H1 (cell line): ENCODE measurements at regions not wholly inside any gene's neighbourhood (a gene's known extent, or its start where the extent isn't known, plus 50 kb on each side); places are given as distances from the start of the nearest gene placed in this dataset.

Experiments used
- CTCF ChIA-PET: fragments of 300-600 bp; sonication (Branson Sonifier 250); formaldehyde crosslinking; loops from one replicate; lab custom pipeline; 2021; ENCODE audit not compliant: partially characterized antibody; lab: Charles Lee
- POLR2A ChIA-PET: fragments of 300-600 bp; sonication (Branson Sonifier 250); formaldehyde crosslinking; loops from one replicate; lab custom pipeline; 2021; ENCODE audit warnings: inconsistent platforms; ENCODE audit not compliant: partially characterized antibody; lab: Charles Lee
- DNase-seq, 2 experiments: peaks; one replicate each; pipeline versions ENCODE4 v3.0.0 to v3.0.0-alpha.2; 2010 to 2022; ENCODE audit warnings: low spot score in 2 of 2, low read depth in 1 of 2, mixed read lengths in 1 of 2
- FAIRE-seq: peaks from 2 replicates; lab custom pipeline; 2011; peaks lifted over from hg19 to GRCh38; lab: Jason Lieb, UNC
- H2AFZ ChIP-seq: 2 replicates; pipeline ENCODE4 v1.8.1; 2012; ENCODE audit warnings: low read length, inconsistent platforms
- H2AK5ac ChIP-seq: 2 replicates; pipeline ENCODE4 v1.6.1; 2013; ENCODE audit warnings: low read depth, low read length
- H2BK120ac ChIP-seq: replicated peaks from 2 replicates; pipeline ENCODE3; 2013; ENCODE audit warnings: low read depth, low read length, inconsistent platforms
- H2BK12ac ChIP-seq: 2 replicates; pipeline ENCODE4 v1.6.1; 2013; ENCODE audit warnings: low read depth, low read length
- H2BK15ac ChIP-seq: 2 replicates; pipeline ENCODE4 v1.6.1; 2013; ENCODE audit warnings: low read length
- H2BK20ac ChIP-seq: 2 replicates; pipeline ENCODE4 v1.6.1; 2013; ENCODE audit warnings: low read length
- H2BK5ac ChIP-seq: 2 replicates; pipeline ENCODE4 v1.6.1; 2013; ENCODE audit warnings: low read depth, low read length
- H3K14ac ChIP-seq: 2 replicates; pipeline ENCODE4 v1.6.1; 2013; ENCODE audit warnings: inconsistent platforms; ENCODE audit not compliant: insufficient read length
- H3K18ac ChIP-seq: 2 replicates; pipeline ENCODE4 v1.6.1; 2013; ENCODE audit warnings: low read length; ENCODE audit errors: extremely low read depth
- H3K23ac ChIP-seq: 2 replicates; pipeline ENCODE4 v1.6.1; 2013; ENCODE audit warnings: inconsistent platforms; ENCODE audit not compliant: insufficient read length
- H3K23me2 ChIP-seq: 2 replicates; pipeline ENCODE4 v1.6.1; 2013; ENCODE audit warnings: low read depth, low read length
- H3K27ac ChIP-seq: 2 replicates; pipeline ENCODE4 v1.6.1; 2011; ENCODE audit warnings: low read depth, low read length, inconsistent platforms
- H3K27me3 ChIP-seq, 4 experiments: replicated peaks in 1 of 4; 1 replicate in 1 of 4; 2 replicates in 3 of 4; pipeline versions ENCODE4 v1.6.1 to v1.8.1; 2011 to 2013; ENCODE audit warnings: low read length in 3 of 4, mild to moderate bottlenecking in 3 of 4, inconsistent platforms in 2 of 4, mixed read lengths in 2 of 4, moderate library complexity in 1 of 4; ENCODE audit not compliant: control insufficient read depth in 3 of 4, insufficient read depth in 3 of 4; ENCODE audit errors: extremely low read depth in 1 of 4
- H3K36me3 ChIP-seq, 4 experiments: 2 replicates each; pipeline versions ENCODE4 v1.6.1 to v1.8.1; 2011 to 2013; ENCODE audit warnings: mild to moderate bottlenecking in 4 of 4, low read length in 3 of 4, moderate library complexity in 2 of 4, control low read depth in 1 of 4, inconsistent platforms in 1 of 4; ENCODE audit not compliant: insufficient read depth in 4 of 4, control insufficient read depth in 2 of 4
- H3K4ac ChIP-seq: replicated peaks from 2 replicates; pipeline ENCODE3; 2013; ENCODE audit warnings: low read length, low read depth, mixed read lengths, inconsistent platforms; ENCODE audit not compliant: insufficient read length
- H3K4me1 ChIP-seq, 4 experiments: replicated peaks in 1 of 4; 1 replicate in 1 of 4; 2 replicates in 3 of 4; pipeline versions ENCODE4 v1.6.1 to v1.8.1; 2011 to 2013; ENCODE audit warnings: low read length in 3 of 4, inconsistent platforms in 2 of 4, mixed read lengths in 1 of 4; ENCODE audit not compliant: insufficient read depth in 4 of 4, control insufficient read depth in 3 of 4
- H3K4me2 ChIP-seq, 2 experiments: 2 replicates each; pipeline versions ENCODE4 v1.6.1 to v1.8.1; 2011 to 2013; ENCODE audit warnings: low read depth in 2 of 2, low read length in 2 of 2, control low read depth in 1 of 2, inconsistent platforms in 1 of 2, mild to moderate bottlenecking in 1 of 2; ENCODE audit not compliant: insufficient read depth in 1 of 2
- H3K4me3 ChIP-seq, 4 experiments: fragments of 200-600, 300-600 bp in 1 of 4; sonication (generic), shearing (Covaris generic), sonication (Bioruptor Twin) in 1 of 4; 2 replicates each; pipeline versions ENCODE4 v1.5.1 to v1.8.1; 2011 to 2016; ENCODE audit warnings: low read length in 4 of 4, low read depth in 3 of 4, control low read depth in 2 of 4, inconsistent platforms in 2 of 4, mild to moderate bottlenecking in 2 of 4, mixed read lengths in 1 of 4, moderate library complexity in 1 of 4; ENCODE audit not compliant: insufficient read depth in 2 of 4; ENCODE audit errors: extremely low read depth in 1 of 4
- H3K56ac ChIP-seq: replicated peaks from 2 replicates; pipeline ENCODE3; 2013; ENCODE audit warnings: low read depth, mild to moderate bottlenecking, mixed read lengths, low read length, inconsistent platforms; ENCODE audit not compliant: insufficient read length
- H3K79me1 ChIP-seq: 2 replicates; pipeline ENCODE4 v1.6.1; 2013; ENCODE audit warnings: low read depth, low read length, control low read depth
- H3K79me2 ChIP-seq, 2 experiments: 2 replicates each; pipeline versions ENCODE4 v1.6.1 to v1.8.1; 2012 to 2013; ENCODE audit warnings: low read length in 2 of 2, mild to moderate bottlenecking in 2 of 2, inconsistent platforms in 1 of 2; ENCODE audit not compliant: insufficient read depth in 2 of 2, control insufficient read depth in 1 of 2
- H3K9ac ChIP-seq, 4 experiments: replicated peaks in 1 of 4; 1 replicate in 1 of 4; 2 replicates in 3 of 4; pipeline versions ENCODE4 v1.6.1 to v1.8.1; 2011 to 2013; ENCODE audit warnings: low read depth in 3 of 4, low read length in 3 of 4, control low read depth in 2 of 4, mild to moderate bottlenecking in 2 of 4, moderate library complexity in 2 of 4, inconsistent platforms in 1 of 4; ENCODE audit errors: extremely low read depth in 1 of 4
- H3K9me3 ChIP-seq, 2 experiments: 2 replicates each; pipeline versions ENCODE4 v1.6.1 to v1.8.1; 2012 to 2013; ENCODE audit warnings: mild to moderate bottlenecking in 2 of 2, moderate library complexity in 2 of 2, control low read depth in 1 of 2, inconsistent platforms in 1 of 2, low read depth in 1 of 2, low read length in 1 of 2, mixed read lengths in 1 of 2; ENCODE audit not compliant: insufficient read depth in 2 of 2
- H4K20me1 ChIP-seq, 2 experiments: replicated peaks in 1 of 2; 2 replicates each; pipeline versions ENCODE3 to v1.8.1; 2011 to 2013; ENCODE audit warnings: inconsistent platforms in 2 of 2, low read length in 2 of 2, mild to moderate bottlenecking in 1 of 2; ENCODE audit not compliant: insufficient read depth in 2 of 2, control insufficient read depth in 1 of 2
- H4K5ac ChIP-seq: 2 replicates; pipeline ENCODE4 v1.6.1; 2013; ENCODE audit warnings: low read length, low read depth, mixed read lengths, inconsistent platforms; ENCODE audit not compliant: insufficient read length
- H4K8ac ChIP-seq: 2 replicates; pipeline ENCODE4 v1.8.0; 2013; ENCODE audit warnings: mild to moderate bottlenecking, moderate library complexity, low read length, inconsistent platforms; ENCODE audit not compliant: insufficient read depth; ENCODE audit errors: extremely low read depth
- H4K91ac ChIP-seq: replicated peaks from 2 replicates; pipeline ENCODE3; 2013; ENCODE audit warnings: low read length, mixed read lengths, inconsistent platforms; ENCODE audit not compliant: insufficient read length
- BACH1 ChIP-seq: IDR thresholded peaks from 2 replicates; pipeline ENCODE4 v1.6.1; 2012; ENCODE audit warnings: low read length, improper control_type of control experiment
- BRCA1 ChIP-seq: IDR thresholded peaks from 2 replicates; pipeline ENCODE4 v1.6.1; 2012; ENCODE audit warnings: low read depth, low read length, improper control_type of control experiment
- CHD2 ChIP-seq: IDR thresholded peaks from 2 replicates; pipeline ENCODE4 v1.6.1; 2012; ENCODE audit warnings: low read length, improper control_type of control experiment
- EGR1 ChIP-seq: IDR thresholded peaks from 2 replicates; pipeline ENCODE4 v1.6.1; 2011; ENCODE audit warnings: low read depth, low read length, borderline replicate concordance
- POU5F1 ChIP-seq: IDR thresholded peaks from 2 replicates; pipeline ENCODE4 v1.6.1; 2011; ENCODE audit warnings: low read depth, mild to moderate bottlenecking, low read length, moderate library complexity
- RAD21 ChIP-seq, 2 experiments: IDR thresholded peaks in 1 of 2; conservative IDR thresholded peaks in 1 of 2; 2 replicates each; pipeline ENCODE4 v1.6.1; 2011; ENCODE audit warnings: low read depth in 2 of 2, low read length in 2 of 2, improper control_type of control experiment in 1 of 2, inconsistent platforms in 1 of 2, mild to moderate bottlenecking in 1 of 2, moderate library complexity in 1 of 2
- SIX5 ChIP-seq: IDR thresholded peaks from 2 replicates; pipeline ENCODE4 v1.6.1; 2011; ENCODE audit warnings: mild to moderate bottlenecking, low read depth, low read length
- SRF ChIP-seq: IDR thresholded peaks from 2 replicates; pipeline ENCODE4 v1.6.1; 2011; ENCODE audit warnings: mild to moderate bottlenecking, low read depth, low read length, moderate library complexity
- TAF1 ChIP-seq: IDR thresholded peaks from 2 replicates; pipeline ENCODE4 v1.6.1; 2011; ENCODE audit warnings: mild to moderate bottlenecking, low read depth, low read length
- TBP ChIP-seq: IDR thresholded peaks from 2 replicates; pipeline ENCODE4 v1.6.1; 2011; ENCODE audit warnings: low read depth, low read length, improper control_type of control experiment
- ZNF274 ChIP-seq: IDR thresholded peaks from 2 replicates; pipeline ENCODE4 v1.7.0; 2012; ENCODE audit warnings: low read length, borderline replicate concordance; ENCODE audit errors: extremely low read depth
- WGBS, 2 experiments: shearing (Covaris generic) in 1 of 2; methylation state at CpG; one replicate each; pipeline versions ENCODE4 v1.1.6 to v1.1.7; 2013 to 2015; ENCODE audit warnings: low lambda C conversion rate in 2 of 2, mixed read lengths in 2 of 2, inconsistent platforms in 1 of 2, low coverage in 1 of 2, missing lambda C conversion rate in 1 of 2; ENCODE audit not compliant: insufficient replicate concordance in 2 of 2, insufficient coverage in 1 of 2, insufficient read length in 1 of 2; ENCODE audit errors: extremely low coverage in 1 of 2, missing lambda C conversion rate in 1 of 2; 5-methylcytosine and 5-hydroxymethylcytosine counted together
- TF ChIP-seq, protein P1 (sequence below): IDR thresholded peaks from 2 replicates; pipeline ENCODE4 v1.6.1; 2011; ENCODE audit warnings: low read length, improper control_type of control experiment

GRCh38 chr16:85978291-85978775 is 79.4 kb downstream of the IRF8 start:
- Histone ChIP-seq H3K27ac (no peak overlapping the region), H3K23ac (no peak overlapping the region), H3K36me3 (no peaks in the 10 kb centered on the region), H3K56ac (no peak overlapping the region), H3K9me3 (peaks cover 3 to 6% of the 10 kb centered on the region in 2 experiments; a peak in 3 of 4 replicates), H3K4me1 (peaks cover 0 to 5% (median 1%) of the 10 kb centered on the region in 4 experiments; a peak in 1 of 7 replicates), H3K79me2 (no peaks in the 10 kb centered on the region), H3K4ac (no peak overlapping the region), H2AK5ac (no peak overlapping the region), H4K20me1 (no peaks in the 10 kb centered on the region), H2BK12ac (no peak overlapping the region), H3K4me3 (no peak overlapping the region), H3K9ac (no peak overlapping the region), H3K14ac (no peak overlapping the region), H2BK120ac (no peak overlapping the region), H3K79me1 (no peaks in the 10 kb centered on the region), H4K5ac (no peak overlapping the region), H2AFZ (no peak overlapping the region), H2BK5ac (no peak overlapping the region), H3K18ac (no peak overlapping the region), H3K27me3 (no peaks in the 10 kb centered on the region), H4K8ac (no peak overlapping the region), H3K4me2 (no peak overlapping the region), H4K91ac (no peak overlapping the region), H2BK20ac (no peak overlapping the region), H3K23me2 (no peaks in the 10 kb centered on the region), H2BK15ac (no peak overlapping the region)
- WGBS, 2 experiments = 92% methylated on average over 21 of the region's 22 CpGs; no CpG with 5 or more reads in 1 of the 2 experiments
- ChIA-PET CTCF (interaction anchor here (1.1 to 4.0 kb wide), 5 partner anchors 9 to 160 kb away, joined by 4 to 13 read pairs (median 6); no protein-coding TSS in a partner anchor), POLR2A (no interaction called here)
- TF ChIP-seq CHD2 (no peak), EGR1 (no peak), SRF (no peak), BACH1 (no peak), TBP (no peak), BRCA1 (no peak), SIX5 (no peak), TAF1 (no peak), RAD21 (IDR thresholded peaks at IDR 0.05 in 1 of 2, conservative IDR thresholded peaks at IDR 0.05 in 1 of 2; ENCODE audit: low read depth in 2 of 2, low read length in 2 of 2) (no peak), POU5F1 (no peak), ZNF274 (no peak)
- TF ChIP-seq, protein P1, sequence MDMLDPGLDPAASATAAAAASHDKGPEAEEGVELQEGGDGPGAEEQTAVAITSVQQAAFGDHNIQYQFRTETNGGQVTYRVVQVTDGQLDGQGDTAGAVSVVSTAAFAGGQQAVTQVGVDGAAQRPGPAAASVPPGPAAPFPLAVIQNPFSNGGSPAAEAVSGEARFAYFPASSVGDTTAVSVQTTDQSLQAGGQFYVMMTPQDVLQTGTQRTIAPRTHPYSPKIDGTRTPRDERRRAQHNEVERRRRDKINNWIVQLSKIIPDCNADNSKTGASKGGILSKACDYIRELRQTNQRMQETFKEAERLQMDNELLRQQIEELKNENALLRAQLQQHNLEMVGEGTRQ = no peak
- FAIRE-seq (no peak), DNase-seq (no peak)
